PC-3 (cell line): ENCODE measurements at regions not wholly inside any gene's neighbourhood (a gene's known extent, or its start where the extent isn't known, plus 50 kb on each side); places are given as distances from the start of the nearest gene placed in this dataset.

Source experiments
- ATAC-seq: fragments of 200-7000 bp; cut with Tn5 transposase; 2 replicates; pipeline ENCODE4 v1.9.1; 2020; ENCODE audit warnings: mild to moderate bottlenecking, moderate library complexity
- BruUV-seq: library from RNA; stranded (reverse); fragments of 400-500 nt; replicated peaks from 2 replicates; lab custom pipeline; 2021; lab: Mats Ljungman, UMichigan
- CTCF ChIA-PET: fragments of 300-600 bp; sonication (Branson Sonifier 250); formaldehyde crosslinking; loops from one replicate; lab custom pipeline; 2022; ENCODE audit warnings: antibody characterized with exemption; lab: Charles Lee
- POLR2A ChIA-PET: fragments of 300-600 bp; sonication (Branson Sonifier 250); formaldehyde crosslinking; loops from one replicate; lab custom pipeline; 2022; ENCODE audit warnings: antibody characterized with exemption; ENCODE audit not compliant: unreplicated experiment; lab: Charles Lee
- DNase-seq: peaks from one replicate; pipeline ENCODE4 v3.0.0-alpha.2; 2015
- H2AFZ ChIP-seq: fragments of 300-600 bp; sonication (generic); 2 replicates; pipeline ENCODE4 v1.6.0; 2016; ENCODE audit warnings: antibody characterized with exemption, low read length
- H3F3A ChIP-seq: fragments of 300-600 bp; sonication (generic); one replicate; pipeline ENCODE4 v1.6.0; 2017; ENCODE audit warnings: antibody characterized with exemption, low read length, control low read depth, mild to moderate bottlenecking; ENCODE audit not compliant: unreplicated experiment
- H3K27ac ChIP-seq: fragments of 300-600 bp; sonication (generic); 2 replicates; pipeline ENCODE4 v1.5.1; 2016; ENCODE audit warnings: mild to moderate bottlenecking, low read length
- H3K27me3 ChIP-seq: fragments of 300-600 bp; sonication (generic); 2 replicates; pipeline ENCODE4 v1.6.1; 2016; ENCODE audit warnings: low read length, mixed read lengths
- H3K36me3 ChIP-seq: fragments of 300-600 bp; sonication (generic); 2 replicates; pipeline ENCODE4 v1.6.1; 2016; ENCODE audit warnings: low read depth, mixed run types, low read length, mixed read lengths
- H3K4me1 ChIP-seq: fragments of 300-600 bp; sonication (generic); 2 replicates; pipeline ENCODE4 v1.5.1; 2016; ENCODE audit warnings: low read length; ENCODE audit not compliant: insufficient read depth
- H3K4me2 ChIP-seq: fragments of 300-600 bp; sonication (generic); 2 replicates; pipeline ENCODE4 v1.6.0; 2016; ENCODE audit warnings: low read length
- H3K4me3 ChIP-seq: fragments of 300-600 bp; sonication (generic); 2 replicates; pipeline ENCODE4 v1.5.1; 2016; ENCODE audit warnings: mild to moderate bottlenecking, low read length, mixed read lengths
- H3K79me2 ChIP-seq: fragments of 300-600 bp; sonication (generic); 2 replicates; pipeline ENCODE4 v1.6.1; 2017; ENCODE audit warnings: low read length, mixed read lengths
- H3K9ac ChIP-seq: fragments of 300-600 bp; sonication (generic); 2 replicates; pipeline ENCODE4 v1.6.0; 2016; ENCODE audit warnings: mild to moderate bottlenecking, low read length
- H3K9me2 ChIP-seq: fragments of 300-600 bp; sonication (generic); replicated peaks from 2 replicates; pipeline ENCODE4 v1.6.1; 2016; ENCODE audit warnings: mixed run types, low read length, mixed read lengths
- H3K9me3 ChIP-seq: fragments of 300-600 bp; sonication (generic); 2 replicates; pipeline ENCODE4 v1.6.1; 2016; ENCODE audit warnings: low read length, mixed read lengths
- H4K20me1 ChIP-seq: fragments of 300-600 bp; sonication (generic); 2 replicates; pipeline ENCODE4 v1.6.1; 2016; ENCODE audit warnings: low read length, mixed read lengths
- CTCF ChIP-seq: fragments of 300-600 bp; sonication (generic); conservative IDR thresholded peaks from 2 replicates; pipeline ENCODE4 v1.5.1; 2017; ENCODE audit warnings: antibody characterized with exemption, low read depth, mild to moderate bottlenecking, low read length
- EZH2 ChIP-seq: fragments of 300-600 bp; sonication (generic); IDR thresholded peaks from one replicate; pipeline ENCODE4 v1.6.1; 2017; ENCODE audit warnings: antibody characterized with exemption, mild to moderate bottlenecking, low read length; ENCODE audit not compliant: unreplicated experiment
- EZH2phosphoT487 ChIP-seq: fragments of 300-600 bp; sonication (generic); IDR thresholded peaks from 2 replicates; pipeline ENCODE4 v1.6.1; 2018; ENCODE audit warnings: mild to moderate bottlenecking, antibody characterized with exemption, low read length, borderline replicate concordance
- intact Hi-C: fragments of 100-400 bp; cut with micrococcal nuclease; formaldehyde crosslinking; loops from 2 replicates; pipeline ENCODE4 v1.9.0; 2023

DNA sequence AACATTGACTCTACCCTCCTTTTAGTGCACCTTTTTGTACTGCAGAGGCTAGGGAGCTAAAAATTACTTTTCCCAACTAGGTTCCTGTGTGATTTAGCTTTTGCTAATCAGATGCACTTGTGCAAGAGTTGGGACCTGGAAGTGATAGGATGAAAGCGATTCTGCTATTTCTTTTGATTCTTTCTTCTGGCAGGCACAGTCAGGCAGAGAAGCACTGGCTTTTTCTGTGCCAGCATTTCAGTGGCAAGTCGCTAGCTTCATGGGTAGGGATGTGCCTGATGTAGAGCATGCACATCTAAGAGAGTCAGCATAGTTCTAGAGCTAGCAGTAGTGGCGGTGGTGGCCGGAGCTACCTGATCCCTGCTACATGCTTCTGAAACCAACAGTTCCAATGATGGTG lies 89.8 kb downstream of the MDH1 start:
- POLR2A ChIA-PET = no interaction called here
- BruUV-seq = no TSS peak
- no peak overlapping the region for H2AFZ ChIP-seq
- intact Hi-C loops = no loop called here
- no peaks in the 10 kb centered on the region for H3K79me2 ChIP-seq
- H3K36me3 ChIP-seq = no peaks in the 10 kb centered on the region
- ATAC-seq = no peak
- no peaks in the 10 kb centered on the region for H4K20me1 ChIP-seq
- no peak overlapping the region for H3K4me3 ChIP-seq
- H3K27me3 ChIP-seq = no peaks in the 10 kb centered on the region
- no peaks in the 10 kb centered on the region for H3F3A ChIP-seq
- H3K9ac ChIP-seq = no peak overlapping the region
- DNase-seq = no peak
- H3K4me1 ChIP-seq = no peaks in the 10 kb centered on the region
- no peaks in the 10 kb centered on the region for H3K9me3 ChIP-seq
- no peaks in the 10 kb centered on the region for H3K9me2 ChIP-seq
- CTCF ChIA-PET = no interaction called here
- TF ChIP-seq CTCF (no peak), EZH2phosphoT487 (no peak), EZH2 (no peak)
- no peak overlapping the region for H3K27ac ChIP-seq
- H3K4me2 ChIP-seq = no peak overlapping the region

DNA sequence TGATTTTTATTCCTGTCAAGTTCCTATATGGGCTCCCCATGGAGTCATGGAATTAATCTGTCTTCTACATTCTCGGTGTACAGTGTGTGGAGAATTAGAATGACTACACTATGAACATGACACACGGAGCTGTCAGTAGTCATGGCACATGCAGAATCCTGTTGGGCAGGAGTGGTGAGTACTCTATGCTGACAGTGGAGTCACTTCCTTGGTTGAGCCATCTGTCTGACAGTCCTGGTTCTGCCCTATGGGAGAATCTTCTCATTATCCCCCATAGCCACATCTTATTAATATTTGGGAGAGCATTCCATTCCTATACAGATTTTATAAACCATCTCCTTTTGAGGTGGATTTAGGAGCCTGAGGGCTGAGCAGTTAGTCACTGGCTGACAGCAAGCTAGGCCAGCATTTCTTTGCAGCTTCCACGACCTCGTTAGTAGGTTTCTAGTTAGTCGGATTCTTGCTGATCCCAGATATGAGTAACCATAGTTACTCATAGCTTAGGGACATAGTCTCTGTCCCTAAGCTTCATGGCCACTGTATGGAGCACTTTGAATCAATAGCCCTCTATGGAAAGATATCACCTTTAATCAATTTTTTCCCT lies 90.6 kb downstream of the MDH1 start:
- TF ChIP-seq CTCF = no peak
- TF ChIP-seq EZH2 = no peak
- no peak for TF ChIP-seq EZH2phosphoT487
- CTCF ChIA-PET = no interaction called here

DNA sequence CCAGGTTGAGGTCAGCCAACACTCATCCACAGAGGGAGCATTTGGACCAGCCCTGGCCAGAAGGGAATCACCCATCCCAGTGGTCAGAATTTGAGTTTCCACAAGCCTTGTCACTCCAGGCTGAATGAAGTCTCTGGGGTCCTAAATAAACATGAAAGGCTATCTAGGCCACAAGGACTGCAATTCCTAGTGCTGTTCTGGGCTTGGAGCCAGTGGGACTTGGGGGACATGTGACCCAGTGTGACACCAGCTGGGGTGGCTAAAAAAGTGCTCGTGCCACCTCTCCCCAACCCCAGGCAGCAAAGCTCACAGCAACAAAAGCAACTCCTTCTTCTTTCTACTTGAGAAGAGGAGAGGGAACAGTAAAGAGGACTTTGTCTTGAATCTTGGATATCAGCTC lies 91.7 kb downstream of the MDH1 start:
- ChIA-PET POLR2A (no interaction called here), CTCF (no interaction called here)
- Histone ChIP-seq H3K9me2 (no peaks in the 10 kb centered on the region), H3K4me3 (no peak overlapping the region), H3K27ac (no peak overlapping the region), H3F3A (no peaks in the 10 kb centered on the region), H4K20me1 (no peaks in the 10 kb centered on the region), H2AFZ (no peak overlapping the region), H3K36me3 (no peaks in the 10 kb centered on the region), H3K4me1 (no peaks in the 10 kb centered on the region), H3K4me2 (no peak overlapping the region), H3K9ac (no peak overlapping the region), H3K27me3 (no peaks in the 10 kb centered on the region), H3K9me3 (no peaks in the 10 kb centered on the region), H3K79me2 (no peaks in the 10 kb centered on the region)
- ATAC-seq (no peak), DNase-seq (no peak)
- BruUV-seq = no TSS peak
- TF ChIP-seq EZH2phosphoT487 (no peak), CTCF (no peak), EZH2 (no peak)
- intact Hi-C loops = no loop called here

More for the DNA sequence above, 90.6 kb downstream of the MDH1 start:
- Histone ChIP-seq H3K27me3 (no peaks in the 10 kb centered on the region), H2AFZ (no peak overlapping the region), H3K9me2 (no peaks in the 10 kb centered on the region), H3K4me1 (no peaks in the 10 kb centered on the region), H3K36me3 (no peaks in the 10 kb centered on the region), H3K27ac (no peak overlapping the region), H3K4me3 (no peak overlapping the region), H4K20me1 (no peaks in the 10 kb centered on the region), H3K9ac (no peak overlapping the region), H3K4me2 (no peak overlapping the region), H3K79me2 (no peaks in the 10 kb centered on the region), H3F3A (no peaks in the 10 kb centered on the region), H3K9me3 (no peaks in the 10 kb centered on the region)
- ATAC-seq (no peak), DNase-seq (peak; percentile 34)
- no TSS peak for BruUV-seq
- intact Hi-C loops = no loop called here
- POLR2A ChIA-PET = no interaction called here
